ENCODE measurements at regions not wholly inside any gene's neighbourhood (a gene's known extent, or its start where the extent isn't known, plus 50 kb on each side); places are given as distances from the start of the nearest gene placed in this dataset.
"Not testable (repeated sequence)": the region's sequence is repeated elsewhere in the genome, so short reads cannot be mapped to it uniquely, and the experiment has no call there.

GRCh38 chr3:87538722-87539121, 262.3 kb upstream of the POU1F1 start:
- TF ChIP-seq POLR2A (IDR thresholded peaks at IDR 0.05; ENCODE audit: low read depth, low read length); POLR2AphosphoS5 (IDR thresholded peaks at IDR 0.05; ENCODE audit: low read depth, low read length); TAF1 (IDR thresholded peaks at IDR 0.05; ENCODE audit: borderline replicate concordance, low read depth, low read length): not testable (repeated sequence)
